ENCODE measurements at regions not wholly inside any gene's neighbourhood (a gene's known extent, or its start where the extent isn't known, plus 50 kb on each side); places are given as distances from the start of the nearest gene placed in this dataset.

- H3K27me3 Mint-ChIP-seq (ENCODE audit: low read depth), result peaks cover 5% of the 10 kb centered on the region
- no peak overlapping the region for H3K4me3 Mint-ChIP-seq
- H3K79me1 ChIP-seq (ENCODE audit: insufficient read depth, low read depth, low read length, poor library complexity, severe bottlenecking), result no peaks in the 10 kb centered on the region
- H3K79me2 ChIP-seq (ENCODE audit: insufficient read depth, low read length), result no peaks in the 10 kb centered on the region
- H3K27ac ChIP-seq (ENCODE audit: insufficient read length, low read depth, low read length), result no peak overlapping the region
- TF ChIP-seq CTCF (conservative IDR thresholded peaks at IDR 0.05), result no peak
- H2BK12ac ChIP-seq (ENCODE audit: insufficient read length, low read depth, low read length), result no peak overlapping the region
- no peak overlapping the region for H3K18ac ChIP-seq (ENCODE audit: insufficient read length, low read depth, low read length)
- no peaks in the 10 kb centered on the region for H3K27me3 ChIP-seq (ENCODE audit: insufficient read depth, low read length)
- no peaks in the 10 kb centered on the region; a peak in 1 of 7 replicates for H3K36me3 Mint-ChIP-seq (ENCODE audit: insufficient read depth in 1 of 3, low read depth in 3 of 3)
- no peaks in the 10 kb centered on the region for H3K9me3 Mint-ChIP-seq
- H3K23me2 ChIP-seq (ENCODE audit: insufficient read length, low read depth, low read length, poor library complexity, severe bottlenecking), result no peaks in the 10 kb centered on the region
- no peak overlapping the region for H2BK15ac ChIP-seq (ENCODE audit: low read depth, low read length)
- H3K4ac ChIP-seq (ENCODE audit: low read depth, low read length), result no peak overlapping the region
- no peak overlapping the region for H2AK5ac ChIP-seq (ENCODE audit: insufficient read length, low read length)
- no peak overlapping the region for H2AFZ ChIP-seq (ENCODE audit: low read length)
- no peak overlapping the region for H2BK120ac ChIP-seq (ENCODE audit: low read depth, low read length, poor library complexity, severe bottlenecking)
- no peak overlapping the region for H4K91ac ChIP-seq (ENCODE audit: insufficient read length, low read depth, low read length)
- H2BK5ac ChIP-seq (ENCODE audit: insufficient read length, low read length), result no peak overlapping the region
- no peak overlapping the region for H3K27ac Mint-ChIP-seq
- H4K5ac ChIP-seq (ENCODE audit: insufficient read length, low read depth, low read length), result no peak overlapping the region
- H4K20me1 ChIP-seq (ENCODE audit: control insufficient read depth, insufficient read depth, insufficient read length), result no peaks in the 10 kb centered on the region
- H2BK20ac ChIP-seq (ENCODE audit: low read depth, low read length, poor library complexity, severe bottlenecking), result no peak overlapping the region
- peaks cover 25 to 27% of the 10 kb centered on the region in 2 experiments for H3K4me1 Mint-ChIP-seq
- no peak overlapping the region for H3K14ac ChIP-seq (ENCODE audit: insufficient read depth, low read length)
- H3K23ac ChIP-seq (ENCODE audit: insufficient read length, low read depth, low read length), result no peak overlapping the region
- WGBS (ENCODE audit: extremely low coverage, insufficient read length, low lambda C conversion rate), result no CpG with 5 or more reads among the region's 9 CpGs
- H3T11ph ChIP-seq (ENCODE audit: low read length), result no peak overlapping the region
- no peak overlapping the region for H3K4me2 ChIP-seq (ENCODE audit: insufficient read depth, insufficient read length, low read length)
- no peaks in the 10 kb centered on the region for H3K9me3 ChIP-seq (ENCODE audit: control insufficient read depth, low read depth, low read length)
- peaks cover 4% of the 10 kb centered on the region; the same call in 1 of the 2 replicates for H3K4me1 ChIP-seq (ENCODE audit: insufficient read depth, low read length)
- DNase-seq, result no peak
- no peak overlapping the region for H4K8ac ChIP-seq (replicated peaks; ENCODE audit: insufficient read length, low read depth, low read length)
- H3K56ac ChIP-seq (ENCODE audit: insufficient read length, low read depth, low read length), result no peak overlapping the region
- H3K9ac ChIP-seq (ENCODE audit: extremely low read depth, insufficient read length, low read length), result no peak overlapping the region
These were observed 173.7 kb upstream of the NECTIN1 start for GRCh38 chr11:119902656-119903231.
